Kidney (tissue), 13 donors: ENCODE measurements at regions not wholly inside any gene's neighbourhood (a gene's known extent, or its start where the extent isn't known, plus 50 kb on each side); places are given as distances from the start of the nearest gene placed in this dataset.
"Not testable (repeated sequence)": the region's sequence is repeated elsewhere in the genome, so short reads cannot be mapped to it uniquely, and the experiment has no call there.

ENCODE experiments used
- DNase-seq, 5 donors: peaks; one replicate each; pipeline ENCODE4 v3.0.0-alpha.2; 2013 to 2020
- FAIRE-seq: peaks from 2 replicates; lab custom pipeline; 2012; peaks lifted over from hg19 to GRCh38; lab: Jason Lieb, UNC
- H3K27ac ChIP-seq, 2 donors: one replicate each; pipeline ENCODE4 v1.7.0; 2013; ENCODE audit warnings: low read depth in 2 of 2, low read length in 2 of 2, inconsistent platforms in 1 of 2
- H3K27me3 ChIP-seq: one replicate; pipeline ENCODE4 v1.7.1; 2013; ENCODE audit warnings: low read length, inconsistent platforms; ENCODE audit not compliant: control insufficient read depth, insufficient read depth
- H3K36me3 ChIP-seq, 3 donors: one replicate each; pipeline versions ENCODE4 v1.7.0 to v1.7.1; 2013; ENCODE audit warnings: low read length in 3 of 3, control low read depth in 1 of 3, inconsistent platforms in 1 of 3; ENCODE audit not compliant: insufficient read depth in 3 of 3, control insufficient read depth in 2 of 3
- H3K4me1 ChIP-seq, 3 donors: one replicate each; pipeline versions ENCODE4 v1.7.0 to v1.7.1; 2013; ENCODE audit warnings: low read length in 3 of 3, inconsistent platforms in 1 of 3, low read depth in 1 of 3; ENCODE audit not compliant: control insufficient read depth in 2 of 3, insufficient read depth in 2 of 3
- H3K4me3 ChIP-seq, 3 donors: one replicate each; pipeline versions ENCODE4 v1.7.0 to v1.8.1; 2013; ENCODE audit warnings: low read length in 3 of 3, control low read depth in 1 of 3, inconsistent platforms in 1 of 3
- H3K9ac ChIP-seq, 3 donors: one replicate each; pipeline versions ENCODE4 v1.7.0 to v1.7.1; 2013; ENCODE audit warnings: low read length in 3 of 3, control low read depth in 1 of 3, inconsistent platforms in 1 of 3
- H3K9me3 ChIP-seq, 3 donors: one replicate each; pipeline versions ENCODE4 v1.7.0 to v1.7.1; 2013; ENCODE audit warnings: low read length in 3 of 3, control low read depth in 1 of 3, inconsistent platforms in 1 of 3; ENCODE audit not compliant: control insufficient read depth in 2 of 3, insufficient read depth in 1 of 3
- intact Hi-C: fragments of 100-400 bp; cut with DNase I; formaldehyde crosslinking; loops from one replicate; pipeline ENCODE4 v1.11.1; 2022
- TF ChIP-seq, protein P1 (sequence below): IDR thresholded peaks from 3 replicates; pipeline ENCODE4 v1.5.1; 2012; ENCODE audit warnings: mild to moderate bottlenecking, moderate library complexity, borderline replicate concordance; ENCODE audit not compliant: insufficient read depth; ENCODE audit errors: extremely low read depth
- donor health status: control.
- donor health status: control.
- donor health status: control.
- donor health status: control.
- donor health status: control.
- donor health status: DM: yes; HTN: yes; CAD: no.
- donor health status: Normal renal cell carcinoma (clear cell type).

DNA sequence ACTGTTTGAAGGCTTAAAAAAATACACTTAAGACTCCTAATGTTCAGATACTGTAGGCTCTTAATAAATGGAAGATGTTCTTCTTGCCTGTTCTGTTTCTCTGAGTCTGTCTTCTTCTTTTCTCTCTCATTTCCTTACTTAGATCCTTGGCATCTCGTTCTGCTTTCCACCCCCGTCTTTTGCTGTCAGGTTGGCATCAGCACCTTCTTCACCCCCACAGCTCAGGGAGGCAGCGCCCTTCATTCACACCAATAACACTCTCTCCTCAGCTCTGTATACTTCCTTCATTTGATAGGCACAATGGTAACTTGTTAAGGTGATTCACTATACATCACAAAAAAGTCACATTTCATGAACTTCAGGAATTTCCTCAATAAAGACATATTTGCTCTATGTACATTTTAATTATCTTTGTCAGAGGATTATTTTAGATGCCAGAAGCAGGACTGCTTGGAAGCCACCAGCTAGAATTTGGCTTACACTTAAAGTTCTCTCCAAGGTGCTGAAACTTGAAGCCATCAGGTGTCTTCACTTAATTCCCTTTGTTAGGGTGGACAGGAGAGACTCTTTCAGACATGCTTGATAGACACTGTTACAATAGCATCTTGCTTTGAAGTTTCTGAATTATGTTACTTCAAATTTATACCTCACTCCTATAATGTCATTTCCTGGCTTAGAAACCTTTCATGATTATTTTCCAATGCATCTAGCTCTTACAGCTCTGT is 670.1 kb upstream of the C16orf82 start:
- H3K4me1 ChIP-seq = no peaks in the 10 kb centered on the region
- peaks cover 0 to 4% (median 0%) of the 10 kb centered on the region in 3 donors for H3K9me3 ChIP-seq
- FAIRE-seq = no peak
- no peak overlapping the region for H3K9ac ChIP-seq
- H3K4me3 ChIP-seq = no peak overlapping the region
- H3K27ac ChIP-seq = no peak overlapping the region
- peak in 2 of 5 donors; percentile 31 to 60 for DNase-seq
- H3K36me3 ChIP-seq = no peaks in the 10 kb centered on the region
- no peaks in the 10 kb centered on the region for H3K27me3 ChIP-seq
- intact Hi-C loops = no loop called here
- TF ChIP-seq, protein P1, sequence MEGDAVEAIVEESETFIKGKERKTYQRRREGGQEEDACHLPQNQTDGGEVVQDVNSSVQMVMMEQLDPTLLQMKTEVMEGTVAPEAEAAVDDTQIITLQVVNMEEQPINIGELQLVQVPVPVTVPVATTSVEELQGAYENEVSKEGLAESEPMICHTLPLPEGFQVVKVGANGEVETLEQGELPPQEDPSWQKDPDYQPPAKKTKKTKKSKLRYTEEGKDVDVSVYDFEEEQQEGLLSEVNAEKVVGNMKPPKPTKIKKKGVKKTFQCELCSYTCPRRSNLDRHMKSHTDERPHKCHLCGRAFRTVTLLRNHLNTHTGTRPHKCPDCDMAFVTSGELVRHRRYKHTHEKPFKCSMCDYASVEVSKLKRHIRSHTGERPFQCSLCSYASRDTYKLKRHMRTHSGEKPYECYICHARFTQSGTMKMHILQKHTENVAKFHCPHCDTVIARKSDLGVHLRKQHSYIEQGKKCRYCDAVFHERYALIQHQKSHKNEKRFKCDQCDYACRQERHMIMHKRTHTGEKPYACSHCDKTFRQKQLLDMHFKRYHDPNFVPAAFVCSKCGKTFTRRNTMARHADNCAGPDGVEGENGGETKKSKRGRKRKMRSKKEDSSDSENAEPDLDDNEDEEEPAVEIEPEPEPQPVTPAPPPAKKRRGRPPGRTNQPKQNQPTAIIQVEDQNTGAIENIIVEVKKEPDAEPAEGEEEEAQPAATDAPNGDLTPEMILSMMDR = no peak

DNA sequence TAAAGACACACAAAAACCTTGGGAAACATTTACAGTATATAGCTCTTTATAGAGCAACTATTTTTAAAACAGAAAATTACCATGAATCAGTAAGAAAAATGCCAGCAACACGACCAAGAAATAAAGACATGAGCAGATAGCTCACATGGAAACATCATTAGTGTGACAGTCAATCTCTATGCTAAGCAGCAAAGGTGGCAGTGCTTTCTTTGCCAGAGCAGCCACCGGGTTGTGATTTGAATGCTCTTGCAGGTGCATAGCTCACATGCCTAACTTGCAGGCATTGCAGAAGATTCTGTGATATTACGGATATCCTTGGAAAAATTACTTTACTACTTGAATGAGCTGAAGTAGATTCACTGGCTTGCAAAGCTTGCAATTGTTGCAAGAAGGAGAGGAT is 652.9 kb upstream of the C16orf82 start:
- Histone ChIP-seq H3K4me3 (no peak overlapping the region), H3K36me3 (no peaks in the 10 kb centered on the region), H3K9me3 (no peaks in the 10 kb centered on the region), H3K27ac (no peak overlapping the region), H3K4me1 (no peaks in the 10 kb centered on the region), H3K27me3 (no peaks in the 10 kb centered on the region), H3K9ac (no peak overlapping the region)
- intact Hi-C loops = no loop called here
- FAIRE-seq (no peak), DNase-seq (no peak)
- TF ChIP-seq, protein P1 = no peak

DNA sequence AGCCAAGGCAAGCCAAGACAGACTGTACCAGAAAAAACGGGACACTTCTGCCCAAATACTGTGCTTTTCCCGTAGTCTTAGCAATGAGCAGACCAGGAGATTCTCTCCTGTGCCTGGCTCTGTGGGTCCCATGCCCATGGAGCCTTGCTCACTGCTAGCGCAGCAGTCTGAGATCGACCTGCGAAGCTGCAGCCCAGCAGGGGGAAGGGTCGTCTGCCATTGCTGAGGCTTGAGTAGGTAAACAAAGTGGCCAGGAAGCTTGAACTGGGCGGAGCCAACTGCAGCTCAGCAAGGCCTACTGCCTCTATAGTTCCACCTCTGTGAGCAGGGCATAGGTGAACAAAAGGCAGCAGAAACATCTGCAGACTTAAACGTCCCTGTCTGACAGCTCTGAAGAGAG is 647.3 kb upstream of the C16orf82 start:
- H3K27ac ChIP-seq, H3K4me1 ChIP-seq, intact Hi-C loops, FAIRE-seq, H3K4me3 ChIP-seq, H3K36me3 ChIP-seq, H3K27me3 ChIP-seq, DNase-seq, H3K9me3 ChIP-seq, H3K9ac ChIP-seq: not testable (repeated sequence)

DNA sequence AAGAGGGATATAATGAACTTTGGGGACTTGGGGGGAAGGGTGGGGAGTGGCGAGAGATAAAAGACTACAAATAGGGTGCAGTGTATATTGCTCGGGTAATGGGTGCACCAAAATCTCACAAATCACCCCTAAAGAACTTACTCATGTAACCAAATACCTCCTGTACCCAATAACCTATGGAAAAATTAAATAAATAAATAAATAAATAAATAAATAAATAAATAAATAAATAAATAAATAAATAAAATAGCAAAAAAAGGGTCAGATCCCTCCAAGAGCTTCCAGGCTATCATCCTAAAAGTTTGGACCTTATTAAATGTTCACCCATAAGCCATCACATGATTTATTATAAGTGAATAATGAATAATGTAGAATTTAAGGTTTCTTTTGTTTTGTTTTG is 636.1 kb upstream of the C16orf82 start:
- intact Hi-C loops = no loop called here
- no peak overlapping the region for H3K27ac ChIP-seq
- no peaks in the 10 kb centered on the region for H3K9me3 ChIP-seq
- FAIRE-seq (no peak), DNase-seq (no peak)
- H3K27me3 ChIP-seq = no peaks in the 10 kb centered on the region
- no peak overlapping the region for H3K4me3 ChIP-seq
- no peak overlapping the region for H3K9ac ChIP-seq
- TF ChIP-seq, protein P1 = no peak
- no peaks in the 10 kb centered on the region for H3K4me1 ChIP-seq
- no peaks in the 10 kb centered on the region for H3K36me3 ChIP-seq
